ENCODE measurements at regions not wholly inside any gene's neighbourhood (a gene's known extent, or its start where the extent isn't known, plus 50 kb on each side); places are given as distances from the start of the nearest gene placed in this dataset.

DNA sequence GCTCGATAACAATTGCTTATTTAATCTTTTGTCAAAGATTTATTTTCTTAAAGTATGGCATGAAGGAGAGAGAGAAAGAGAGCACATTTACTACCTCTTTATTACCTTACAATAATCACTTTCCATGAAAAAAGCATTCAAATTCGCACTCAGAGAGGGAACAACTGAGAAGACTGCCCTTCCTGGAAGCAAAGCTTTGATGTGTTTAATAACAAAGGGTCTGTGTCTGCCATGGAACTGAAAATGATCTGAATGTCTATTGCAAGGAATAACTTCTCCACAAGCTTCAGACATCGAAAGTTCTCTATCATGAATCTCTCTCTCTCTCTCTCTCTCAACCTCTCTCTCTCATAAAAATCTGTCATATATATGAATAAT lies 308.9 kb downstream of the HDGFL1 start:
- Histone ChIP-seq H3K4me1 (peaks cover 0 to 27% of the 10 kb centered on the region in 2 donors), H3K27me3 (no peaks in the 10 kb centered on the region), H3K27ac (no peak overlapping the region), H3K36me3 (no peaks in the 10 kb centered on the region), H3K9me3 (no peaks in the 10 kb centered on the region), H3K4me3 (no peak overlapping the region)
- no peak for TF ChIP-seq CTCF (IDR thresholded peaks at IDR 0.05)
- no peak for DNase-seq (ENCODE audit: low spot score)

- DNase-seq (ENCODE audit: low spot score): no peak
- Histone ChIP-seq H3K27ac (no peak overlapping the region), H3K9me3 (no peaks in the 10 kb centered on the region), H3K4me3 (no peak overlapping the region), H3K36me3 (no peaks in the 10 kb centered on the region), H3K4me1 (peaks cover 0 to 24% of the 10 kb centered on the region in 2 donors), H3K27me3 (no peaks in the 10 kb centered on the region)
- TF ChIP-seq CTCF (IDR thresholded peaks at IDR 0.05): no peak
Measured at GRCh38 chr6:22878706-22879105, 309.3 kb downstream of the HDGFL1 start.

DNA sequence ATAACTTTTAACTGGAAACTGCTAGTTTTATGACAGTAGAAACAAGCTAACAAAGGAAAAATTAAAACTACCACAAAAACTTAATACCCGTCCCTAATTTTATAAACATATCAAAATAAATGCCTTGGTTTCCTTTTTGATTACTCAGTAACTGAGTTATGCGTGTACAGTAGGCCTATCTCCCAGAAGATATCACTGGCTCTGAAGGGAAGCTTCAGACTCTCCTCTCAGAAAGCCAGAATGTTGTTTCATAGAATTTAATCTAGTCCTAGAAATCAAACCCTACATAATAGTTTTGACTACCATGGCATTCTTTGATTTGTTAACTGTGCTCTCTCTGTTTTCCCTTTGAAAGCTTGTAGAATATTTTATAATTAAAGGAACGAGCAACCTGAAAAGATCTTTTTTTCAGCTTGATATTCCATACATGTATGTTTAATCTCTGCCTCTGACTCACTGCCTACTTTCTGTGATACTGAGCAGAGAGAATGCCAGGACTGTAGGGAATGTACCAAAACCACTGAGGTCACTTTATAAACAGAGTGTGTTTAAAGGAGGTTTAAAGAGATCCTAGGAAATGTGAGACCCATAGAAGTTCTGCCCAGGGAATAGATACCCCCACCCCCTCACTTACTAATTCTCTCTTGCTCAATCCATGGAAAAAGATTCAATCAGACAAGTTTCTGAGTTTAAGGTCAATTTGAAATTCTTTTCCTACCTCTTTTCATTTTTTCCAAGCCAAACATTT lies 311.5 kb downstream of the HDGFL1 start:
- H3K4me3 ChIP-seq: no peak overlapping the region
- no peaks in the 10 kb centered on the region for H3K27me3 ChIP-seq
- peak overlapping the region; percentile 44 to 66 for H3K27ac ChIP-seq
- no peaks in the 10 kb centered on the region for H3K36me3 ChIP-seq
- no peaks in the 10 kb centered on the region for H3K9me3 ChIP-seq
- TF ChIP-seq CTCF (IDR thresholded peaks at IDR 0.05): no peak
- no peak for DNase-seq (ENCODE audit: low spot score)
- H3K4me1 ChIP-seq: peaks cover 0 to 27% of the 10 kb centered on the region in 2 donors

GRCh38 chr6:22882581-22882980 lies 313.2 kb downstream of the HDGFL1 start:
- H3K4me3 ChIP-seq: no peak overlapping the region
- no peak overlapping the region for H3K27ac ChIP-seq
- DNase-seq (ENCODE audit: low spot score): no peak
- no peak for TF ChIP-seq CTCF (IDR thresholded peaks at IDR 0.05)
- no peaks in the 10 kb centered on the region for H3K9me3 ChIP-seq
- H3K4me1 ChIP-seq: peaks cover 0 to 27% of the 10 kb centered on the region in 2 donors
- H3K36me3 ChIP-seq: no peaks in the 10 kb centered on the region
- H3K27me3 ChIP-seq: no peaks in the 10 kb centered on the region

GRCh38 chr6:22883061-22883717 lies 313.8 kb downstream of the HDGFL1 start:
- no peak for TF ChIP-seq CTCF (IDR thresholded peaks at IDR 0.05)
- Histone ChIP-seq H3K9me3 (no peaks in the 10 kb centered on the region), H3K27me3 (no peaks in the 10 kb centered on the region), H3K27ac (no peak overlapping the region), H3K36me3 (no peaks in the 10 kb centered on the region), H3K4me1 (peaks cover 0 to 23% of the 10 kb centered on the region in 2 donors), H3K4me3 (no peak overlapping the region)
- no peak for DNase-seq (ENCODE audit: low spot score)

Data from right atrium auricular region (tissue), 2 donors.